NOMO-1 treated with dmso at 0.1 percent for 144 hours (cell line): ENCODE measurements at regions not wholly inside any gene's neighbourhood (a gene's known extent, or its start where the extent isn't known, plus 50 kb on each side); places are given as distances from the start of the nearest gene placed in this dataset.

ENCODE experiments used
- DNase-seq: peaks from one replicate; lab custom pipeline; 2025; ENCODE audit not compliant: unreplicated experiment; lab: John Stamatoyannopoulos, UW

GRCh38 chr15:70153921-70154717 is 56.4 kb upstream of the TLE3 start:
- no peak for DNase-seq

GRCh38 chr15:70152070-70152480 is 54.4 kb upstream of the TLE3 start:
- DNase-seq = peak; percentile 19

GRCh38 chr15:70151462-70151861 is 53.7 kb upstream of the TLE3 start:
- DNase-seq = no peak

GRCh38 chr15:70151003-70151402 is 53.3 kb upstream of the TLE3 start:
- DNase-seq = no peak

GRCh38 chr15:70150405-70150747 is 52.7 kb upstream of the TLE3 start:
- no peak for DNase-seq

GRCh38 chr15:70149667-70150404 is 52.1 kb upstream of the TLE3 start:
- no peak for DNase-seq

GRCh38 chr15:70147778-70148177 is 50.1 kb upstream of the TLE3 start:
- DNase-seq = no peak
